Liver (tissue), 8 donors: ENCODE measurements at regions not wholly inside any gene's neighbourhood (a gene's known extent, or its start where the extent isn't known, plus 50 kb on each side); places are given as distances from the start of the nearest gene placed in this dataset.

ENCODE experiments used
- DNase-seq: peaks from one replicate; pipeline ENCODE4 v3.0.0-alpha.2; 2017; ENCODE audit warnings: low spot score
- H3K27ac ChIP-seq, 2 donors: one replicate each; pipeline ENCODE4 v1.7.0; 2013; ENCODE audit warnings: inconsistent platforms in 2 of 2, low read length in 2 of 2, control low read depth in 1 of 2, low read depth in 1 of 2, mild to moderate bottlenecking in 1 of 2
- H3K27me3 ChIP-seq, 4 donors: one replicate each; pipeline versions ENCODE4 v1.6.1 to v1.7.0; 2013; ENCODE audit warnings: low read length in 3 of 4, inconsistent platforms in 1 of 4, mild to moderate bottlenecking in 1 of 4, moderate library complexity in 1 of 4; ENCODE audit not compliant: control insufficient read depth in 4 of 4, insufficient read depth in 4 of 4
- H3K36me3 ChIP-seq, 4 donors: one replicate each; pipeline versions ENCODE4 v1.6.1 to v1.7.0; 2013; ENCODE audit warnings: low read length in 3 of 4, mild to moderate bottlenecking in 3 of 4, low read depth in 1 of 4, moderate library complexity in 1 of 4; ENCODE audit not compliant: control insufficient read depth in 4 of 4, insufficient read depth in 3 of 4
- H3K4me1 ChIP-seq, 4 donors: one replicate each; pipeline versions ENCODE4 v1.6.1 to v1.7.0; 2013; ENCODE audit warnings: low read length in 3 of 4, mild to moderate bottlenecking in 3 of 4, moderate library complexity in 1 of 4; ENCODE audit not compliant: control insufficient read depth in 4 of 4, insufficient read depth in 4 of 4
- H3K4me3 ChIP-seq, 3 donors: one replicate each; pipeline versions ENCODE4 v1.6.1 to v1.7.0; 2013; ENCODE audit warnings: low read length in 3 of 3, control low read depth in 1 of 3, low read depth in 1 of 3, mild to moderate bottlenecking in 1 of 3
- H3K9ac ChIP-seq, 2 donors: one replicate each; pipeline ENCODE4 v1.7.0; 2013; ENCODE audit warnings: low read length in 2 of 2, mild to moderate bottlenecking in 2 of 2, moderate library complexity in 2 of 2, control low read depth in 1 of 2, low read depth in 1 of 2
- H3K9me3 ChIP-seq, 4 donors: one replicate each; pipeline versions ENCODE4 v1.6.1 to v1.7.0; 2013; ENCODE audit warnings: low read length in 3 of 4; ENCODE audit not compliant: control insufficient read depth in 4 of 4
- ATF3 ChIP-seq: IDR thresholded peaks from 2 replicates; pipeline ENCODE4 v1.6.1; 2016; ENCODE audit warnings: antibody characterized with exemption
- CTCF ChIP-seq: fragments of 150-350 bp; IDR thresholded peaks from 2 replicates; pipeline ENCODE4 v1.5.1; 2017; ENCODE audit warnings: improper control_type of control experiment, low read depth, low read length; ENCODE audit not compliant: missing input control
- EGR1 ChIP-seq, 2 donors: IDR thresholded peaks; 2 replicates each; pipeline ENCODE4 v1.6.1; 2016 to 2018; ENCODE audit warnings: antibody characterized with exemption in 2 of 2, low read depth in 2 of 2
- FOXA1 ChIP-seq: IDR thresholded peaks from 2 replicates; pipeline ENCODE4 v1.6.1; 2016; ENCODE audit warnings: antibody characterized with exemption
- FOXA2 ChIP-seq: IDR thresholded peaks from 2 replicates; pipeline ENCODE4 v1.6.1; 2016; ENCODE audit warnings: antibody characterized with exemption
- GABPA ChIP-seq, 2 donors: IDR thresholded peaks in 1 of 2; conservative IDR thresholded peaks in 1 of 2; 2 replicates each; pipeline ENCODE4 v1.6.1; 2016; ENCODE audit warnings: antibody characterized with exemption in 2 of 2, mild to moderate bottlenecking in 1 of 2, moderate library complexity in 1 of 2
- HNF4A ChIP-seq, 2 donors: conservative IDR thresholded peaks; 2 replicates each; pipeline ENCODE4 v1.6.1; 2016; ENCODE audit warnings: antibody characterized with exemption in 2 of 2, mild to moderate bottlenecking in 2 of 2
- HNF4G ChIP-seq: IDR thresholded peaks from 2 replicates; pipeline ENCODE4 v1.6.1; 2016; ENCODE audit warnings: antibody characterized with exemption
- JUND ChIP-seq, 2 donors: IDR thresholded peaks; 2 replicates each; pipeline ENCODE4 v1.6.1; 2016; ENCODE audit warnings: antibody characterized with exemption in 2 of 2
- MAX ChIP-seq: IDR thresholded peaks from 2 replicates; pipeline ENCODE4 v1.6.1; 2016; ENCODE audit warnings: antibody characterized with exemption
- NR2F2 ChIP-seq: IDR thresholded peaks from 2 replicates; pipeline ENCODE4 v1.6.1; 2016; ENCODE audit warnings: antibody characterized with exemption
- RAD21 ChIP-seq, 2 donors: IDR thresholded peaks; 2 replicates each; pipeline ENCODE4 v1.6.1; 2016; ENCODE audit warnings: antibody characterized with exemption in 2 of 2, mild to moderate bottlenecking in 2 of 2
- REST ChIP-seq: IDR thresholded peaks from 2 replicates; pipeline ENCODE4 v1.6.1; 2016; ENCODE audit warnings: antibody characterized with exemption, mild to moderate bottlenecking
- RXRA ChIP-seq, 2 donors: IDR thresholded peaks; 2 replicates each; pipeline ENCODE4 v1.6.1; 2017 to 2018; ENCODE audit warnings: antibody characterized with exemption in 2 of 2, mild to moderate bottlenecking in 1 of 2
- SP1 ChIP-seq: IDR thresholded peaks from 2 replicates; pipeline ENCODE4 v1.6.1; 2018; ENCODE audit warnings: antibody characterized with exemption, mild to moderate bottlenecking
- TAF1 ChIP-seq: conservative IDR thresholded peaks from 2 replicates; pipeline ENCODE4 v1.6.1; 2016; ENCODE audit warnings: antibody characterized with exemption, mild to moderate bottlenecking
- YY1 ChIP-seq: IDR thresholded peaks from 2 replicates; pipeline ENCODE4 v1.6.1; 2016; ENCODE audit warnings: antibody characterized with exemption, mild to moderate bottlenecking
- ZBTB33 ChIP-seq: IDR thresholded peaks from 2 replicates; pipeline ENCODE4 v1.6.1; 2016; ENCODE audit warnings: antibody characterized with exemption
- WGBS: extraction: QIAGEN DNeasy Blood & Tissue Kit; methylation state at CpG from one replicate; pipeline ENCODE4 v1.1.7; 2013; 5-methylcytosine and 5-hydroxymethylcytosine counted together
- donor health status: healthy.
- donor health status: healthy.
- donor health status: healthy.
- donor health status: healthy.
- donor health status: healthy.

GRCh38 chr18:25453556-25454269, 101.7 kb upstream of the ZNF521 start:
- Histone ChIP-seq H3K4me1 (no peaks in the 10 kb centered on the region), H3K27me3 (no peaks in the 10 kb centered on the region)
- WGBS = 63% methylated on average over 7 of the region's 7 CpGs

GRCh38 chr18:25451077-25451658, 99.2 kb upstream of the ZNF521 start:
- Histone ChIP-seq H3K27ac (no peak overlapping the region), H3K27me3 (no peaks in the 10 kb centered on the region), H3K4me1 (no peaks in the 10 kb centered on the region), H3K4me3 (no peak overlapping the region), H3K9ac (no peak overlapping the region), H3K9me3 (peaks cover 0 to 8% (median 1%) of the 10 kb centered on the region in 4 donors), H3K36me3 (no peaks in the 10 kb centered on the region)
- TF ChIP-seq NR2F2 = no peak
- no peak for TF ChIP-seq TAF1
- TF ChIP-seq SP1 = no peak
- no peak for TF ChIP-seq HNF4G
- TF ChIP-seq JUND (IDR thresholded peaks at IDR 0.05) = no peak
- TF ChIP-seq FOXA1 = no peak
- no peak for TF ChIP-seq ATF3
- no peak for TF ChIP-seq YY1
- no peak for TF ChIP-seq ZBTB33
- TF ChIP-seq HNF4A (conservative IDR thresholded peaks at IDR 0.05) = no peak
- no peak for TF ChIP-seq GABPA (IDR thresholded peaks at IDR 0.05 in 1 of 2, conservative IDR thresholded peaks at IDR 0.05 in 1 of 2)
- TF ChIP-seq CTCF = no peak
- TF ChIP-seq RAD21 (IDR thresholded peaks at IDR 0.05) = no peak
- TF ChIP-seq EGR1 (IDR thresholded peaks at IDR 0.05; ENCODE audit: low read depth in 2 of 2) = no peak
- no peak for TF ChIP-seq REST
- TF ChIP-seq RXRA (IDR thresholded peaks at IDR 0.05) = no peak
- no peak for TF ChIP-seq FOXA2
- TF ChIP-seq MAX = no peak
- WGBS = 84% methylated on average over 5 of the region's 5 CpGs
- DNase-seq = no peak

More at GRCh38 chr18:25453556-25454269, 101.7 kb upstream of the ZNF521 start:
- H3K9me3 ChIP-seq = peaks cover 0 to 11% (median 1%) of the 10 kb centered on the region in 4 donors
- TF ChIP-seq FOXA1 = no peak
- TF ChIP-seq ATF3 = no peak
- no peak for TF ChIP-seq HNF4G
- TF ChIP-seq MAX = no peak
- DNase-seq = no peak
- no peaks in the 10 kb centered on the region for H3K36me3 ChIP-seq
- no peak overlapping the region for H3K4me3 ChIP-seq
- no peak overlapping the region for H3K9ac ChIP-seq
- H3K27ac ChIP-seq = no peak overlapping the region
